B cell (primary cell): ENCODE measurements at regions not wholly inside any gene's neighbourhood (a gene's known extent, or its start where the extent isn't known, plus 50 kb on each side); places are given as distances from the start of the nearest gene placed in this dataset.

Experiments
- ATAC-seq: fragments of 200-7000 bp; cut with Tn5 transposase; one replicate; pipeline ENCODE4 v1.10.0; 2021; ENCODE audit warnings: low read depth, mild to moderate bottlenecking, moderate number of reproducible peaks, moderate library complexity
- CTCF ChIA-PET: fragments of 350-600 bp; sonication (Branson Sonifier 250); formaldehyde crosslinking; loops from one replicate; lab custom pipeline; 2021; ENCODE audit warnings: antibody characterized with exemption, inconsistent platforms; lab: Charles Lee
- POLR2A ChIA-PET: fragments of 350-600 bp; sonication (Branson Sonifier 250); formaldehyde crosslinking; loops from one replicate; lab custom pipeline; 2021; ENCODE audit warnings: antibody characterized with exemption; lab: Charles Lee
- DNase-seq: peaks from one replicate; pipeline ENCODE4 v3.0.0; 2013
- H2AFZ ChIP-seq: 2 replicates; pipeline ENCODE4 v1.6.1; 2012; ENCODE audit warnings: mild to moderate bottlenecking, low read depth, low read length; ENCODE audit not compliant: insufficient read depth, poor library complexity, severe bottlenecking
- H3K27ac ChIP-seq, 2 donors: 1 replicate in 1 of 2; 2 replicates in 1 of 2; pipeline ENCODE4 v1.5.1; 2012 to 2013; ENCODE audit warnings: low read length in 2 of 2, mild to moderate bottlenecking in 2 of 2, moderate library complexity in 1 of 2
- H3K27me3 ChIP-seq, 4 experiments: fragments of 200-600 bp in 1 of 4; sonication (generic) in 1 of 4; replicated peaks in 1 of 4; 1 replicate in 2 of 4; 2 replicates in 2 of 4; pipeline versions ENCODE4 v1.6.1 to v1.7.0; 2013 to 2016; ENCODE audit warnings: low read length in 3 of 4, mild to moderate bottlenecking in 2 of 4, mixed read lengths in 1 of 4, moderate library complexity in 1 of 4; ENCODE audit not compliant: insufficient read depth in 4 of 4, control insufficient read depth in 3 of 4; ENCODE audit errors: control extremely low read depth in 1 of 4
- H3K36me3 ChIP-seq, 2 experiments: replicated peaks in 1 of 2; 1 replicate in 1 of 2; 2 replicates in 1 of 2; pipeline versions ENCODE4 v1.6.1 to v1.7.1; 2013; ENCODE audit warnings: low read length in 1 of 2; ENCODE audit not compliant: insufficient read depth in 2 of 2, control insufficient read depth in 1 of 2; ENCODE audit errors: control extremely low read depth in 1 of 2, extremely low read depth in 1 of 2
- H3K4me1 ChIP-seq, 2 donors: fragments of 200-600 bp in 1 of 2; sonication (generic) in 1 of 2; 1 replicate in 1 of 2; 2 replicates in 1 of 2; pipeline versions ENCODE4 v1.5.1 to v1.6.1; 2013 to 2017; ENCODE audit warnings: low read length in 2 of 2; ENCODE audit not compliant: control insufficient read depth in 2 of 2, insufficient read depth in 2 of 2
- H3K4me2 ChIP-seq: replicated peaks from 2 replicates; pipeline ENCODE3; 2012; ENCODE audit warnings: mild to moderate bottlenecking, low read depth, low read length; ENCODE audit not compliant: poor library complexity, severe bottlenecking
- H3K4me3 ChIP-seq, 5 experiments: fragments of 200-600 bp in 1 of 5; sonication (generic) in 1 of 5; 1 replicate in 3 of 5; 2 replicates in 2 of 5; pipeline versions ENCODE4 v1.5.1 to v1.7.0; 2011 to 2016; ENCODE audit warnings: low read length in 4 of 5, mild to moderate bottlenecking in 4 of 5, low read depth in 2 of 5, control low read depth in 1 of 5, moderate library complexity in 1 of 5; ENCODE audit not compliant: insufficient read depth in 1 of 5; ENCODE audit errors: control extremely low read depth in 1 of 5, extremely low read depth in 1 of 5
- H3K79me2 ChIP-seq: fragments of 200-600 bp; sonication (generic); one replicate; pipeline ENCODE4 v1.6.0; 2016; ENCODE audit warnings: low read length; ENCODE audit not compliant: control insufficient read depth, insufficient read depth
- H3K9ac ChIP-seq: fragments of 200-600 bp; sonication (generic); 2 replicates; pipeline ENCODE4 v1.6.1; 2017; ENCODE audit warnings: mild to moderate bottlenecking, low read length, moderate library complexity
- H3K9me3 ChIP-seq, 3 donors: one replicate each; pipeline versions ENCODE4 v1.6.1 to v1.7.1; 2013; ENCODE audit warnings: low read length in 2 of 3; ENCODE audit not compliant: control insufficient read depth in 2 of 3, insufficient read depth in 1 of 3; ENCODE audit errors: control extremely low read depth in 1 of 3
- H4K20me1 ChIP-seq: 2 replicates; pipeline ENCODE4 v1.6.0; 2012; ENCODE audit warnings: mild to moderate bottlenecking, low read length; ENCODE audit not compliant: insufficient read depth, control insufficient read depth, poor library complexity, severe bottlenecking
- H3K27ac Mint-ChIP-seq: one replicate; pipeline ENCODE4 v1.8.0; 2021; ENCODE audit warnings: mixed read lengths
- H3K27me3 Mint-ChIP-seq: one replicate; pipeline ENCODE4 v1.8.0; 2021; ENCODE audit warnings: mixed read lengths
- H3K4me1 Mint-ChIP-seq: one replicate; pipeline ENCODE4 v1.8.0; 2021; ENCODE audit warnings: mixed read lengths
- H3K4me3 Mint-ChIP-seq: one replicate; pipeline ENCODE4 v1.8.0; 2021; ENCODE audit warnings: mixed read lengths
- H3K9me3 Mint-ChIP-seq: one replicate; pipeline ENCODE4 v1.8.0; 2022; ENCODE audit warnings: mixed read lengths; ENCODE audit not compliant: insufficient read depth
- CTCF ChIP-seq: fragments of 200-600 bp; IDR thresholded peaks from one replicate; pipeline ENCODE4 v1.8.0; 2022; ENCODE audit warnings: antibody characterized with exemption, mild to moderate bottlenecking
- EZH2 ChIP-seq: IDR thresholded peaks from 2 replicates; pipeline ENCODE4 v1.6.1; 2012; ENCODE audit warnings: borderline replicate concordance, low read depth, mild to moderate bottlenecking, moderate library complexity, low read length; ENCODE audit not compliant: insufficient read depth, poor library complexity, severe bottlenecking
- WGBS: methylation state at CpG from one replicate; pipeline ENCODE4 v1.1.5; 2013; ENCODE audit warnings: missing lambda C conversion rate; ENCODE audit not compliant: insufficient coverage; 5-methylcytosine and 5-hydroxymethylcytosine counted together
- intact Hi-C: fragments of 100-400 bp; cut with micrococcal nuclease; formaldehyde crosslinking; loops from one replicate; pipeline ENCODE4 v1.10.0; 2022

GRCh38 chr9:89869793-89870580 is 265.2 kb downstream of the GADD45G start:
- H3K4me1 Mint-ChIP-seq, result no peaks in the 10 kb centered on the region
- ChIA-PET CTCF (interaction anchor here (0.7 kb wide), 1 partner anchor 25 kb away, joined by 4 read pairs; no protein-coding TSS in a partner anchor), POLR2A (no interaction called here)
- Histone ChIP-seq H3K27ac (no peak overlapping the region), H3K9ac (no peak overlapping the region), H2AFZ (no peak overlapping the region), H4K20me1 (no peaks in the 10 kb centered on the region), H3K4me3 (no peak overlapping the region), H3K9me3 (no peaks in the 10 kb centered on the region), H3K27me3 (no peaks in the 10 kb centered on the region), H3K4me2 (no peak overlapping the region), H3K36me3 (no peaks in the 10 kb centered on the region), H3K4me1 (no peaks in the 10 kb centered on the region), H3K79me2 (no peaks in the 10 kb centered on the region)
- no peaks in the 10 kb centered on the region for H3K27me3 Mint-ChIP-seq
- H3K27ac Mint-ChIP-seq, result no peak overlapping the region
- H3K4me3 Mint-ChIP-seq, result no peak overlapping the region
- no peak for TF ChIP-seq CTCF
- DNase-seq (no peak), ATAC-seq (no peak)
- intact Hi-C loops, result no loop called here
- no peaks in the 10 kb centered on the region for H3K9me3 Mint-ChIP-seq
- 80% methylated on average over 5 of the region's 7 CpGs for WGBS

- no peak overlapping the region for H3K4me3 ChIP-seq
- H3K4me2 ChIP-seq, result no peak overlapping the region
- H3K4me1 ChIP-seq, result no peaks in the 10 kb centered on the region
- H3K27me3 ChIP-seq, result no peaks in the 10 kb centered on the region
- intact Hi-C loops, result no loop called here
- no peaks in the 10 kb centered on the region for H3K9me3 ChIP-seq
- no peak overlapping the region for H3K27ac ChIP-seq
- no peaks in the 10 kb centered on the region for H3K79me2 ChIP-seq
- DNase-seq (no peak), ATAC-seq (no peak)
- Mint-ChIP-seq H3K27me3 (no peaks in the 10 kb centered on the region), H3K9me3 (no peaks in the 10 kb centered on the region), H3K4me1 (no peaks in the 10 kb centered on the region), H3K4me3 (no peak overlapping the region), H3K27ac (no peak overlapping the region)
- H3K36me3 ChIP-seq, result no peaks in the 10 kb centered on the region
- no peaks in the 10 kb centered on the region for H4K20me1 ChIP-seq
- POLR2A ChIA-PET, result no interaction called here
- no peak overlapping the region for H2AFZ ChIP-seq
- no peak for TF ChIP-seq EZH2
- no peak for TF ChIP-seq CTCF
- CTCF ChIA-PET, result no interaction called here
- 93% methylated on average over 5 of the region's 5 CpGs for WGBS
- no peak overlapping the region for H3K9ac ChIP-seq
Observed at GRCh38 chr9:89871871-89872331, 267.1 kb downstream of the GADD45G start.
